HG02798 (cell line): ENCODE measurements at regions not wholly inside any gene's neighbourhood (a gene's known extent, or its start where the extent isn't known, plus 50 kb on each side); places are given as distances from the start of the nearest gene placed in this dataset.

Experiments
- ATAC-seq: cut with Tn5 transposase; IDR thresholded peaks from one replicate; pipeline ENCODE4 v1.9.1; 2021; ENCODE audit warnings: mild to moderate bottlenecking; ENCODE audit not compliant: unreplicated experiment, poor library complexity

DNA sequence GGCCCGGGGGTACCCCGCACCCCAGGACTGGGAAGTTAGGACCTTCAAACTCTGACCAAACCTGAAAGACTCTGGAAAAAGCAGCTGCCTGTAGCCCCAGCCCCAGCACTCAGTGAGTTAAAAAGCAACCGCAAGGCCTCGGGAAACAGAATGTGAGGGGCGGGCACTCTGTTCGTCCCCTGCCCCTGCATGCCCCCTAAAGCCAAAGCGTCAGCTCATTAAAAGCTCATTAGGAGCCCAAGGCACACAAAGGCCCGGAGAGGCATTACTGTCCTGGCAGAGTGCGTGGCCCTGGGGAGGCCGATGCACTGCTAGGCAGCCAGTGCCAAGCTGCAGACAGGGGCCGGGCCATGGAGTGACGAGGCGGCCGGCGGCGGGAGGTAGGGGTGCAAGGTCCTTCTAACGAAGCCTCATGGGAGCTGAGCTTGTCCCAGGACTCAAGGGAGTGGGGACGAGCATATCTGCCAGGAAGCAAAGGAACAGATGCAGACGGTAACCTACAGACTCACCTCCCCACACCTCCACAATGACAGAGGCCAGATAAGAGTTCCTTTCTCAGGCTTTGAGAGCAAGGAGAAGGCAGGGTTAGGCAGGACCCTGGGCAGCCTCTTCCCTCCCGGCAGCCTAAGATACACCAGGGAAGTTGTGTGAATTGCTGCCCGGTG lies 116.8 kb downstream of the ENGASE start:
- ATAC-seq, result no peak

DNA sequence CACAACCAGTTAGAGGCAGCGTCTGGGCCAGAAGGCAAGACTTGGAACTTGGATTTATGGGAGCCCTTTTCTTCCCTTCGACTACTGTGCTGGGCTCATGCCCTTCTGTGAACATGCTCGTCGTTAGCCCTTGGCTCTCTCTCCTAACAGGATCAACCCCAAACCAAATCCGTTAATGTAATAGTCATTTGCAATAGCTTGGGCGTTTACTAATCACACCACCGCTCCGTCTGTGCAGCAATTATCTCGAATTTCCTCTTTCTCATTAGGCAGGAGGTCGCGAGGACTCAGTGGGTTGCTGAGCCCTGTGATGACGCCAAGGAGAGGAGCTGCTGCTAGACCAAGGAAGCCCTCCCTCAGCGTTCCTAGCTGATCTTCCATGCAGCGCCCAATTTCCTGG lies 114.7 kb downstream of the ENGASE start:
- no peak for ATAC-seq

DNA sequence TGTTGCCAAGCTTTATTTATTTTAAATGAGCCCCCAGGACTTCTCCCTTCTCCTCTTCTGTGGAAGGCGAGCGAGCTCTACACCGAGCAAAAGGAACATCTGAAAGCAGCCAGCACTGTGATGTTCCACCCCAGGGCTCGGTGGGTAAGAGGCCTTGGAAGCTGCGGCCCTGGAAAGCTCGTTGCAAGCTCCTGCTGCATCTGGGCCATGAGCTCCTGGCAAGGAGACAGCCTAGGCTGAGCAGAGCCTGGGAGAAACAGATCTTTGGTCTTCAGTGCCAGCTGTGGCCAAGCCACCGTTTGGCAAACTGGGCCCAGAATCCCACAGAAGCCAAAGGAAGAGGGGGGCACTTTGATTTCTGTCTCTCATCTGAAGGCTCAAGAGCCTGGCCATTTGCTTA lies 114.1 kb downstream of the ENGASE start:
- no peak for ATAC-seq

DNA sequence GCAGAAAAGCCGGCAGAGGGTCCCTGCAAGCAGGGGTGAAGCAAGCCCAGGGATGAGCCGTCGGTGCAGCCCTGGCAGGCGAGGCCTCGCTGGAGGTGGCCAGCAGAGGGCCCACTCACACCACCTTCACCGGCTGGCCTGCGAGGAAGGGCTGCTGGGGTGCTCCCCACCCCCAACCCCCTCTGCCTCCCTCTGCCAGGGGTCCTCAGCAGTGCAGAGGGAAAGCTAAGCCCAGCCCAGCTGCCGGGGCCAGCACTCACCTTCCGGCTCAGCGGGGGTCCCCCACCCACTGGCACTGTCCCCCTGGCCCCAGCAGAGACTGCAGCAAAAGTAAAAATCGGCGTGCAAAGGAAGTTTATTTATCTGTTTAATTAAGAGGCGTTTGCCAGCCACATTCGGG lies 113.4 kb downstream of the ENGASE start:
- no peak for ATAC-seq

DNA sequence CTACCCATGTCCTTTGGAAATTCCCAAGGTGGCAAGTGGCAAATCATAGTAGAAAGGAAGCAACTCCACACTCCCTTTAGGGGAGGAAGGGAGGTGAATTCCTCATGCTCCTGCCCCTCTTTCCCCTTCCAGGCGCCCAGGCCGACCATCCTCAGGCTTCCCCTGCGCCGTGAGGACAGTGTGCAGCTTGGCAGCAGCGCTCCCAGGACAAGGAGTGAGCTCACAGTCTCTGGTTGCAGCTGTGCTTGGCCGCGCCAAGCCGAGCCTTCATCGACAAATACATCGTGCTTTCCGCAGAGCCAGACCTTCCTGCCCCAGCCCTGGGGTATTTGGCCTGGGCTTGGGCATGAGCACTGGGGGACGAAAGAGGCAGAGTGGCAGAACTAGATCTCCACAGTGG lies 112.6 kb downstream of the ENGASE start:
- no peak for ATAC-seq

DNA sequence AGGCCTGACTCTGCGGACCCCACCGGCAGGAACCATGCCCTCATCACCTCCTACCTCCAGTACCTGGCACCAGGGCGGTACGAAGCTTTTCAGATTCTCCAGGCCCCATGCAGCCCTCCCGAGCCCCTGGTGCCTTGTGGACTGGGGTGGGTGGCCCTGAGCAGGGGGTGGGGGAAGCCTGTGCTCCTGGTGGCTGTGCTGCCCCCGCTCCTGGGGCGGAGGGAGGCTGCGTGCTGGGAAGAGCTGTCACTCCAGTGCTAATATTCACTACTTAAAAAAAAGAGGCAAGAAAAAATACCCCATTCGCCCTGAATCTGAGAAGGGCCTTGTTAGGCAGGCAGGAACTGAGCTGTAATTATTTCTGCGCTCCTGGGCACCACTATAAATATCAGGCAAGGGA lies 111.8 kb downstream of the ENGASE start:
- no peak for ATAC-seq

DNA sequence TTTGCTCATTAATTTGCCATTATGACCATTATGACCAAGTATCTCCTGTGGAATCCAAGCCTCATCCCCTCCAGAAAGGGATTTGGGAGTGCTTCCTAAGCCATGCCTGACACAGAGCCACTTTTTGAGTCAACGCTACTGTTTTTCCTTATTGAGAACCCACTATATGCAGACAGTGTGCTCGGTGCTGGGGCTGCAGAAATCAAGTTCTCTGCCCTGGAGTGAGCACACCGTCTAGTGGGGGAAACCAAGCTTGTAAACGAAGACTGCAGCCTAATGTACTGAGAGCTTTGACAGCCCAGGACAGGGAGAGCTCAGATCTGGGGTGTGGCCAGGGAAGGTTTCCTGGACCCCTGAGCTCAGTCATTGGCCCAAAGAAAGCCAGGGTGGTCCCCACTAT lies 111.0 kb downstream of the ENGASE start:
- ATAC-seq, result no peak

GRCh38 chr17:79184219-79184618 lies 109.6 kb downstream of the ENGASE start:
- ATAC-seq, result no peak

GRCh38 chr17:79183293-79184158 lies 108.9 kb downstream of the ENGASE start:
- ATAC-seq, result no peak

GRCh38 chr17:79183043-79183292 lies 108.3 kb downstream of the ENGASE start:
- no peak for ATAC-seq

DNA sequence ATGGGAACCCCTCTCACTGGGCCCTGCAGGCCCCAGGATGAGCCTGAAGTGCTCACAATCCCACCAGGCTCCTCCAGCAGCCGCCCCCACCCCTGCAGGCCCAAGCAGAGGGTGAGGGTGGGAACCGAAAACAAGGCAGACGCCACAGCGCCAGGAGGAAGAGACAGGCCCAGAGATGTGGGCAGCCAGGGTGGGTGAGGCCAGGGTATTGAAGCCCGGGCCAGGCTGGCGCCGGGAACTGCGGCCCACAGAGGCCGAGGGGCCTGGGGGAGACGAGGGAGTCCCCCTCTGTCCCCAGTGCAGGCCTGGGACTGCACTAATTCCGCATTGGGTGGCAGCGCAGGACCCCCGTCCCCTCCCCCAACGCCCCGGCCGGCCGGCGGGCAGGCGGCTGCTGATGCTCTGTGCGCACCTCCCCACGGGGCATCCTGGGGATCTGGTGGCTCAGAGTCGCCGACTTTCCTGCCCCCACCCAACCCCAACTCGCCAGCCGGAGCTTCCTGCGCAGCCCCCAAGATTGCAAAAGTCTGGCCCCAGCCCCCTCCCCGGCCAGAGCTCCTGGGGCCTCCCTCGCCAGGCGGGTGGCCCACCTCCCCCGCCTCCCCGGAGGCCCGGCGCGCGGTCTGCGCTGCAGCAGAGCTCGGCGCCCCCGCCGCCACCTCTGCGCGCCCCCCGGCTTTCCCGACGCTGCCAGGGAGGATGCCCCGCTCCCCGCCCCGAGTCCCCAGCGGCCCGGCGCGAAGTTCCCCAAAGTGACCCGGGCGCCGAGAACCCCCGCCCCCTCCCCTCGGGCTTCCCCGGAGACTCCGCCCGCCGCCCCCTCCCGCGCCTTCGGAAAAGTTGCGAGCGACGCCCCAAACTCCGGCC lies 107.8 kb downstream of the ENGASE start:
- ATAC-seq, result no peak

DNA sequence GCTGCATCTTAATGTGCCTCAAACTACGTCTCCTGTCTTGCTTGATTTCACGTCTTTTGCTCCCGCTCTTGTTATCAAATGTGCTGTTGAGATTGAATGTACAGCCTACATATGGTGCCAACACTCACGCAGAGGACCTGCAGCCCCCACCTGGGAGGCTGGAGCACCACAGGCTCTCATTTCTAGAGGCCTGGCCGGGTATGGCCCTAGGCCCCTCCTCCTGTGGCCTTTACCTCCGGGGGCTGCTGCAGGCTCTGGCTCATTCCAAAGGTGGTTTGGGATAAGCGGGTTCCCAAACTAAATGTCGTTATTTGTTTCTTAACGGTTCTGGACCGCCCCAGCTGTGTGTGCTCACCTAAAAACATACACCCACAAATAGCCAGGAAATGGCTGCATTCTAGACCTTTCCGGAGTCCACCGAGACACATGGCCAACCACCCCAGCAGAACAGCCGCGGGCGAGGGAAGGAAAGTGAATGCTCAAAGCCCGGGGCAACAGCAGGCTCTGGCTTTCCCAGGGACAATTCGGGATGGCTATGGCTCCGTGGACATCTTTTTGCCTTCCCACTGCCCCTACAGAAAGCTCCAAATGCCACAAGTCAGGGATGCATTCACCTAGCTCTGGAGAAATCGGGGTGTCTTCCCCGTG lies 105.9 kb downstream of the ENGASE start:
- no peak for ATAC-seq

DNA sequence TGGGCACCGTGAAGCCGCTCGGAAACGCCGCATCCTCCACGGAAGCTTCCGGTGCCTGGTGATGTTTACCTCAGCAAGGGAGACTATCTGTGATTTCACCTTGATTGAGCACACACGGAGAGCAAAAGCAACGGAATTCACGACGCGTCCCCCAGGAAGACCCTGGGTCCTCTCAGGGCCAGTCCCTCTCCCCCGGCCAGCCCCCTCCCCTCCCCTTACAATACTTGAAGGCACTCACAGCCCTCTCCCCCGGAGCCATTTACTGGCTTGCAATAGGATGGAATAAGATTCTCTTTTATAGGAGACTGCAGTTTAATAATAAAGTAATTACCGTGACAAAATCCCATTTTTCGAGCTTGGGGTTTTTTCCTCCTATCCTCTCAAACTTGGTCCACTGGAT lies 104.7 kb downstream of the ENGASE start:
- no peak for ATAC-seq

DNA sequence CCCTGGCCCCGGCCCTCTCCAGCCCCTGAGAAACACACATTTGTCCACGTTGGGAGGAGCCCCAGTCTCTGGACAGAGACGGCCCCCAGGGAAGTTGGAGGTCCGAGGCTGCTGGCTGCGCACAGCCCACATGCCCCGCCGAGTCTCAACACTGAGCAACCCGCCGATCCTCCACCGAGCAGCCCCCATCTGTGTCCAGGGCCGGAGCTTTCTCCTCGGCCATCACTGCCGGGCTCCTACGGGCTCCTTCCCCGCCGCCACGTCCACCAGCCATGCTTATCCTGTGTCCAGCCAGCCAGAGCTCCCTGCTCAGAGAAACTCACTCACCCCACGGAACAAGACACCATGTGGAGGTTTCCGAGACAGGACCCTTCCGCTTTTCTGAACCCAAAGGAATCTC lies 103.3 kb downstream of the ENGASE start:
- no peak for ATAC-seq

DNA sequence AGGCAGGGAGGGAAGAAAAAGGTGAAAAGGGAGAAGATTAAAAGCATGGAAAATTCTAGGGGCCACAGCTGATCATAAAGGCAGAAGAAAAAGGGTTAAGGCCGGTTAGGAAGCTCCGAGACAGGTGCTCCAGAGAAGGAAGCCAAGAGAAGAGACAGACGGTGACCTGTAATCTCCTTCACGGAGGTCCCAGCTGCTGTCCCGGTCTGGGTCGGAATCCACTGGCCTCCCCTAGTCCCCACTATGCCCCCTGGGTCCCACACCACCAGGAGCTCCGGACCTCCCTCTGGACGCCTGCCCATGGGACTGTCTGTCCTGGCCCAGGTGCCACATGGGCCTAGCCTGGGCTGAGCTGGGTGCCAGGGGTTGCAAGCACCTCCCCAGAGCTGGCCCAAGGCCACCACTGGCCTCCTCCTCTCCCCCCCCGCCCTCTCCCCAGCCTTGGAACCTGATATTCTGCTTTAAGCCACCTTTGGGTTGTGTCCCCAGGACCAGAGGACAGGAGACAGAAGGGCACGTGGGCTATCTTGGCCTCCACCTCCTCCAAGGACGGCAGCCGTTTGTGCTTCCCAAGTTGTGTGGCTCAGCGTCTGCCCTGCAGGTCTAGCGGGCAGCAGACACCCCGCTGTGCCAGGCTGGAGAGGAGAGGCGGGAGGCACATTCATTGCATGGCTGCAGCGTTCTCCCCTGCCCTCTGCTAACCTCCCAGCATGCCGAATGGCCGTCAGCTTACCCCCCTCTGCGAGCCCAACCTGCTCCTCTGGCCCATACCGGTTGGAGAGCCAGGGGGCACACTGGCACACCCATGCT lies 102.4 kb downstream of the ENGASE start:
- ATAC-seq, result no peak

GRCh38 chr17:79174905-79175856 lies 100.6 kb downstream of the ENGASE start:
- ATAC-seq, result no peak

- no peak for ATAC-seq
These were observed 99.7 kb downstream of the ENGASE start for GRCh38 chr17:79174193-79174765.

DNA sequence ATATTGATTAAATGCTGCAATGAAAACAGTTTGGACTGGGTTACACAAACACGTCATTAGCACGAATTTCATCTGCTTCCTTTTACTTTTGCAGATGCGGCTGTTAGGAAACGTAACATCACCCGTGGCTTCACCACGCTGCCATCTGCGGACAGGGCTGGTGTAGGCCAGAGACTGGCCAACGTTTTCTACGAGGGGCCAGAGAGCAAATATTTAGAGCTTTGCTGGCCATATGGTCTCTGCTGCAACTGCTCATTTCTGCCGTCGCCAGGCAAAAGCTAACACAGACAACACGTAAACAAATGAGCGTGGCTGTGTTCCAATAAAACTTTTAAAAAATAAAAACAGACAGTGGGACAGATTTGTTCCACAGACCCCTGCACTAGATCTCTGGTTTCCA lies 96.6 kb downstream of the ENGASE start:
- ATAC-seq, result no peak

- ATAC-seq, result no peak
These were observed 95.2 kb downstream of the ENGASE start for GRCh38 chr17:79169861-79170260.
